Epithelial cell of proximal tubule (primary cell): ENCODE measurements at regions not wholly inside any gene's neighbourhood (a gene's known extent, or its start where the extent isn't known, plus 50 kb on each side); places are given as distances from the start of the nearest gene placed in this dataset.

Source experiments
- DNase-seq: peaks from one replicate; pipeline ENCODE4 v3.0.0-alpha.2; 2011; ENCODE audit warnings: low read depth
- H3K4me3 ChIP-seq: 2 replicates; pipeline ENCODE4 v1.5.1; 2011; ENCODE audit warnings: low read depth, mild to moderate bottlenecking, low read length
- CTCF ChIP-seq: conservative IDR thresholded peaks from 2 replicates; pipeline ENCODE4 v1.5.1; 2012; ENCODE audit warnings: low read depth, mild to moderate bottlenecking, low read length

DNA sequence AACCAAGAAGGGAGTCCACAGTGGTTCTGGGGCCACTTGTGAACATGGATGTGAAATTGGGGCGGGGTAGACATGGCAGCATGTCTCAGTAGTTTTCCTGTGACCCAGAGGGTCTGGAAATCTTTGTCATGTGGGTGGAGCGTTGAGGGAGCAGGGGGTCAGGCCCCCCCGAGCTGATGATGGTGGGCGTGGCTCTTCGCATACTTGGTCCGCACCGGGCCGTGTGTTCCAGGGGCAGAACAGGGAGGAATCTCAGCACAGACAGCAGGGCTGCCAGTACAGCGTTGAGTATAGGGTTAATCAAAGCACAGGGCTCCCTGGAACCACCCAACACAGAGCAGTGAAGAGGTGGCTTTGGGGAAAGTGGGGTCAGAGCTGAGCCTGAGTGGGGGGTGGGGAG is 267.5 kb downstream of the SEC14L1 start:
- H3K4me3 ChIP-seq: no peak overlapping the region
- no peak for TF ChIP-seq CTCF
- no peak for DNase-seq

DNA sequence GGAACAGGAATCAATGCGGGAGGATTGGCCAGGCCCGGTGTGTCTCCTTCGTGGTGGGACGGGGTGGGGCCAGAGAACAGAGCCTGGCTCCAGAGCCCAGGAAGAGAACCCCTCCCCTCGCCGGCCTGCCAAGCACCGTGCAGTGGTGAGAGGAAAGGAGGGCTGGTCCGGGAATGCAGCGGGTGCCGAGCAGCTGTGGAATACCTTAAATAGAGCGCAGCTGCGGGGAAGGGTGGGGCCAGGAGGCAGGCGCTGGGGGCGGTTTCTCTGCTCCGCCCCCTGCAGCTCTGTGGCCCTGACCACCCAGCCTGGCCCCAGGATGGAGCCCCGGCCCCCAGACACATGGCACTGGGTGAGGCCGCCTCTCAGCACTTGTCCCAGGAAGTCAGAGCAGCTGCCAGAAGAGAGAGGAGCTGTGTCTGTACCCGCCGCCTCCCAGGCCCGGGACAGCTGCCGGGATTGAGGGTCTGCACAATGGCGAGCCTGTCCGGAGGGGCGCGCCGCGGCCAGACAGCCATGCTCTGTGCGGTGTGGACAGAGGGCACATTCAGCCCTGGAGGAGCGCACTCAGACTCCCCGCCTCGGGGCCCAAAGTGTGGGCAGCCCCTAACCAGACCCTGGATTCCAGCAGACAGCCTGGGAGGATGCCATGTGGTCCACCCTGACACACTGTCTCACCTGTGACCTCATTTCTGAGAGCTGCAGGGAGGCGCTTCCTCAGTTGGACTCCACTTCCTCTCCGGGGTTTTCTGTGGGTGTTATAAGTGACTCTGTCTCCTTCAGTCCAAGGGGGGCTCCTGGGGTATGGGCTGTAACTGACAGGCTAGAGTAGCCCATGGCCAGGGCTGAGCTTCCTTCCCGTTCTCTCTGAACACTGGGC is 268.8 kb downstream of the SEC14L1 start:
- no peak for DNase-seq
- no peak for TF ChIP-seq CTCF
- no peak overlapping the region for H3K4me3 ChIP-seq

DNA sequence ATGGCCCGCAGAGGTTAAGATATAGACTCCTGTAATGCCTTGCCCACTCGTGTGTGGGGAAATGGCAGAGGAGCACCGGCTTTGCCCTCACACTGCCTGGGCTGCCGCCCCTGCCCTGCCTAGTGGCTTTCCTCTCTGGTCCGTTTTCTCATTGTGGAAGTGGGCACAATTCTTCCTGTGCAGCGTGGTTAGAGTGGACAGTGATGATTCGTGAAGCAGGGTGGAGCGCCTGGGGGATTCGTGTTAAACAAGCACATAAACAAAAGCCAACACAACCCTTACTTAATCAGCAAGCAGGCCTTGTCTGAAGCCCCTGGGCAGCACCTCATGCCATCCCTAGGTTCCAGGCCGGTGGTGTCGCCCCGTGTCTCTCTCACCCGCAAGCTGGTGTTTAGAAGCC is 269.7 kb downstream of the SEC14L1 start:
- DNase-seq: no peak
- no peak overlapping the region for H3K4me3 ChIP-seq
- no peak for TF ChIP-seq CTCF

DNA sequence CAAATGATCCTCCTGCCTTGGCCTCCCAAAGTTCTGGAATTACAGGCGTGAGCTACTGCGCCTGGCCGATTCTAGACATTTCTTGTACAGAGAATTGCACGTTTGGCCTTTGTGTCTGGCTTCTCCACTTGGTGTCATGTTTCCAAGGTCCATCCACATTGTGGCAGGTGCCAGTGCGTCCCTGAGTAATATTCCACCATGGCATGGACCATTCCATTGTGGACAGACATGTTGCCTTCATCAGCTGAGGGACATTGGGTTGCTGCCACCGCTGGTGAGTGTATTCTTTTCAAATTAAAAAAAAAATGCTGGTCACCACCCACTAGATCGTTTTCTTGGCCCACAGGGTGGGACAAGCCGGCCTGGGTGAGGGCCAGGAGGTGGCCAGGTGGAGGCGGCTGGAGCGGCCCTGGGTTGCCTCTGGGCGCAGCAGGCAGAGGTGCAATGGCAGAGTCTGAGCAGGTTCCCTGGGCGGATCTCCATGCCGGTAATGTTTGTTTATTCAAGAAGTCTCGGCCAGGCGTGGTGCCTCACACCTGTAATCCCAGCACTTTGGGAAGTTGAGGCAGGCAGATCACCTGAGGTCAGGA is 274.1 kb downstream of the SEC14L1 start:
- H3K4me3 ChIP-seq: no peak overlapping the region
- TF ChIP-seq CTCF: no peak
- no peak for DNase-seq

DNA sequence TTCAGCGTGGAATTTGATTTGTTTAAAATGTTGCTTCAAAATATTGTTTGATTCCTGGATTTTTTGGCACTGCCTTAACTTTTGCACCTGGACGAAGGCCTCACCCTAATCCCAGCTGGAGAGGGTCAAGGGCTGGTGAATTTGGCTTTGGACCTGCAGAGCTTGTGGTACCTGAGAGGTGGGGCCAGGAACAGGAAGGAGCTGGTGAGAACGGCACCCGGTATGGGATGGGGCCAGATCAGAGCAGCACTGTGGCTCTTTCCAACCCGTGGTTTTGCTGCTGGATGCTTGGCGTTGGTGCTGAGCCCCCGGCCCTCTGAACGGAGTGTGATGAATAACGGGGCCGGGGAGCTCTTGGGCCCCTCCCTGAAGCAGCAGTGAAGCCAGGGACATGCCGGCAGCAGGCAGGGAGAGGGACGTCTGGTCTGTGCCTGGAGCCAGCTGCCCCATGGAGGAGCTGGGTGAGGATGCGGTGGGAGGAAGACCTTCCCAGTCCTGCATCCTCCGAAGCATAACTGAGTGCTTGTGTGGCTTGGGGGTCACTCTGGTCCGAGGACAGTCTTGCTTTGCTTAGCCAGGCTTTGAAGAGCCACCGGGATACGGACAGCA is 275.4 kb downstream of the SEC14L1 start:
- H3K4me3 ChIP-seq: no peak overlapping the region
- no peak for TF ChIP-seq CTCF
- DNase-seq: no peak

- TF ChIP-seq CTCF: no peak
- H3K4me3 ChIP-seq: no peak overlapping the region
- DNase-seq: no peak
Observed at GRCh38 chr17:77417575-77417974, 276.8 kb downstream of the SEC14L1 start.

DNA sequence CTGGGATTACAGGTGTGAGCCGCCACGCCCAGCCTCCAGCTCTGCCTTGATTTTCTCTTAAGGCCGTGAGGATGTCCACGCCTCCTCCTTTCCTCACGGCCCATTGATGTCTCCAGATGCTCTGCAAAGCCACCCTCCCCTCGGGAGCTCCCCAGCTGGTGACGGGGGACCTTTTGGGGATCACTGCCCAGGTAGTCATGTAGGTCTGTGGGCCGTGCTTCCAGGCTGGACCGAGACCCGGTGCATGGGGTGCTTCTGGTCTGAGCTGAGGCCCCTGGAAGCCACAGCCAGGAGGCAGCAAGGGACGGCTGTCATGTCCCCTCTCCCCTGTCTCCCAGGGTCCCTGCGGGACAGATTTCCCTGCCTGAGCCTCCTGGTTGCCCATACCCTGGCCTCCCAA is 277.8 kb downstream of the SEC14L1 start:
- no peak overlapping the region for H3K4me3 ChIP-seq
- DNase-seq: no peak
- no peak for TF ChIP-seq CTCF
